ENCODE measurements at regions not wholly inside any gene's neighbourhood (a gene's known extent, or its start where the extent isn't known, plus 50 kb on each side); places are given as distances from the start of the nearest gene placed in this dataset.

GRCh38 chr16:85546585-85547447 lies 66.3 kb upstream of the GSE1 start:
- Histone ChIP-seq H3K27me3 (ENCODE audit: control insufficient read depth in 5 of 5, insufficient read depth in 4 of 5, low read length in 5 of 5) (no peaks in the 10 kb centered on the region), H3K4me3 (ENCODE audit: low read depth in 1 of 5, low read length in 5 of 5) (no peak overlapping the region), H3K36me3 (ENCODE audit: control insufficient read depth in 5 of 5, insufficient read depth in 5 of 5, low read length in 5 of 5) (no peaks in the 10 kb centered on the region), H3K9me3 (ENCODE audit: control insufficient read depth in 5 of 5, low read length in 5 of 5) (no peaks in the 10 kb centered on the region), H3K27ac (ENCODE audit: low read depth, low read length) (no peak overlapping the region), H3K4me1 (ENCODE audit: control insufficient read depth in 5 of 5, insufficient read depth in 5 of 5, low read length in 5 of 5) (peaks cover 0 to 40% (median 38%) of the 10 kb centered on the region in 5 donors), H3K9ac (ENCODE audit: low read length in 5 of 5) (no peak overlapping the region)

- Histone ChIP-seq H3K27me3 (ENCODE audit: control insufficient read depth in 5 of 5, insufficient read depth in 4 of 5, low read length in 5 of 5) (no peaks in the 10 kb centered on the region), H3K4me1 (ENCODE audit: control insufficient read depth in 5 of 5, insufficient read depth in 5 of 5, low read length in 5 of 5) (peaks cover 0 to 47% (median 43%) of the 10 kb centered on the region in 5 donors), H3K4me3 (ENCODE audit: low read depth in 1 of 5, low read length in 5 of 5) (no peak overlapping the region), H3K9me3 (ENCODE audit: control insufficient read depth in 5 of 5, low read length in 5 of 5) (no peaks in the 10 kb centered on the region), H3K9ac (ENCODE audit: low read length in 5 of 5) (no peak overlapping the region), H3K27ac (ENCODE audit: low read depth, low read length) (no peak overlapping the region), H3K36me3 (ENCODE audit: control insufficient read depth in 5 of 5, insufficient read depth in 5 of 5, low read length in 5 of 5) (no peaks in the 10 kb centered on the region)
Measured at GRCh38 chr16:85548375-85548774, 64.7 kb upstream of the GSE1 start.

GRCh38 chr16:85549766-85550421 lies 63.2 kb upstream of the GSE1 start:
- no peaks in the 10 kb centered on the region for H3K27me3 ChIP-seq (ENCODE audit: control insufficient read depth in 5 of 5, insufficient read depth in 4 of 5, low read length in 5 of 5)

GRCh38 chr16:85550422-85550864 lies 62.7 kb upstream of the GSE1 start:
- Histone ChIP-seq H3K27me3 (ENCODE audit: control insufficient read depth in 5 of 5, insufficient read depth in 4 of 5, low read length in 5 of 5) (no peaks in the 10 kb centered on the region), H3K4me3 (ENCODE audit: low read depth in 1 of 5, low read length in 5 of 5) (no peak overlapping the region), H3K9me3 (ENCODE audit: control insufficient read depth in 5 of 5, low read length in 5 of 5) (no peaks in the 10 kb centered on the region), H3K9ac (ENCODE audit: low read length in 5 of 5) (no peak overlapping the region), H3K27ac (ENCODE audit: low read depth, low read length) (no peak overlapping the region), H3K4me1 (ENCODE audit: control insufficient read depth in 5 of 5, insufficient read depth in 5 of 5, low read length in 5 of 5) (peaks cover 3 to 46% (median 42%) of the 10 kb centered on the region in 5 donors), H3K36me3 (ENCODE audit: control insufficient read depth in 5 of 5, insufficient read depth in 5 of 5, low read length in 5 of 5) (no peaks in the 10 kb centered on the region)

More at GRCh38 chr16:85549766-85550421, 63.2 kb upstream of the GSE1 start:
- no peaks in the 10 kb centered on the region for H3K36me3 ChIP-seq (ENCODE audit: control insufficient read depth in 5 of 5, insufficient read depth in 5 of 5, low read length in 5 of 5)
- H3K4me3 ChIP-seq (ENCODE audit: low read depth in 1 of 5, low read length in 5 of 5) = no peak overlapping the region
- peaks cover 3 to 50% (median 44%) of the 10 kb centered on the region in 5 donors for H3K4me1 ChIP-seq (ENCODE audit: control insufficient read depth in 5 of 5, insufficient read depth in 5 of 5, low read length in 5 of 5)
- no peaks in the 10 kb centered on the region for H3K9me3 ChIP-seq (ENCODE audit: control insufficient read depth in 5 of 5, low read length in 5 of 5)
- H3K27ac ChIP-seq (ENCODE audit: low read depth, low read length) = no peak overlapping the region
- no peak overlapping the region for H3K9ac ChIP-seq (ENCODE audit: low read length in 5 of 5)

- H3K4me1 ChIP-seq (ENCODE audit: control insufficient read depth in 5 of 5, insufficient read depth in 5 of 5, low read length in 5 of 5) = peaks cover 3 to 46% (median 42%) of the 10 kb centered on the region in 5 donors
- no peaks in the 10 kb centered on the region for H3K27me3 ChIP-seq (ENCODE audit: control insufficient read depth in 5 of 5, insufficient read depth in 4 of 5, low read length in 5 of 5)
- no peak overlapping the region for H3K4me3 ChIP-seq (ENCODE audit: low read depth in 1 of 5, low read length in 5 of 5)
- H3K27ac ChIP-seq (ENCODE audit: low read depth, low read length) = peak overlapping the region; percentile 32
- H3K9ac ChIP-seq (ENCODE audit: low read length in 5 of 5) = peak overlapping the region in 1 of 5 donors; percentile 4
- H3K9me3 ChIP-seq (ENCODE audit: control insufficient read depth in 5 of 5, low read length in 5 of 5) = no peaks in the 10 kb centered on the region
- no peaks in the 10 kb centered on the region for H3K36me3 ChIP-seq (ENCODE audit: control insufficient read depth in 5 of 5, insufficient read depth in 5 of 5, low read length in 5 of 5)
Measured at GRCh38 chr16:85550953-85551924, 61.9 kb upstream of the GSE1 start.

- no peaks in the 10 kb centered on the region for H3K9me3 ChIP-seq (ENCODE audit: control insufficient read depth in 5 of 5, low read length in 5 of 5)
- no peaks in the 10 kb centered on the region for H3K27me3 ChIP-seq (ENCODE audit: control insufficient read depth in 5 of 5, insufficient read depth in 4 of 5, low read length in 5 of 5)
- no peaks in the 10 kb centered on the region for H3K36me3 ChIP-seq (ENCODE audit: control insufficient read depth in 5 of 5, insufficient read depth in 5 of 5, low read length in 5 of 5)
- H3K9ac ChIP-seq (ENCODE audit: low read length in 5 of 5) = peak overlapping the region in 1 of 5 donors; percentile 57
- H3K4me3 ChIP-seq (ENCODE audit: low read depth in 1 of 5, low read length in 5 of 5) = peak overlapping the region in 4 of 5 donors; percentile 75 to 80 (median 79)
- H3K4me1 ChIP-seq (ENCODE audit: control insufficient read depth in 5 of 5, insufficient read depth in 5 of 5, low read length in 5 of 5) = peaks cover 7 to 49% (median 41%) of the 10 kb centered on the region in 5 donors
- H3K27ac ChIP-seq (ENCODE audit: low read depth, low read length) = peak overlapping the region; percentile 30
Measured at GRCh38 chr16:85552980-85553435, 60.1 kb upstream of the GSE1 start.

- Histone ChIP-seq H3K36me3 (ENCODE audit: control insufficient read depth in 5 of 5, insufficient read depth in 5 of 5, low read length in 5 of 5) (no peaks in the 10 kb centered on the region), H3K9ac (ENCODE audit: low read length in 5 of 5) (peak overlapping the region in 4 of 5 donors; percentile 57 to 80 (median 72)), H3K9me3 (ENCODE audit: control insufficient read depth in 5 of 5, low read length in 5 of 5) (no peaks in the 10 kb centered on the region), H3K4me1 (ENCODE audit: control insufficient read depth in 5 of 5, insufficient read depth in 5 of 5, low read length in 5 of 5) (peaks cover 12 to 55% (median 47%) of the 10 kb centered on the region in 5 donors), H3K4me3 (ENCODE audit: low read depth in 1 of 5, low read length in 5 of 5) (peak overlapping the region; percentile 75 to 88 (median 79)), H3K27me3 (ENCODE audit: control insufficient read depth in 5 of 5, insufficient read depth in 4 of 5, low read length in 5 of 5) (no peaks in the 10 kb centered on the region), H3K27ac (ENCODE audit: low read depth, low read length) (peak overlapping the region; percentile 98)
Measured at GRCh38 chr16:85553436-85554113, 59.5 kb upstream of the GSE1 start.

GRCh38 chr16:85554114-85554888 lies 58.8 kb upstream of the GSE1 start:
- H3K27me3 ChIP-seq (ENCODE audit: control insufficient read depth in 5 of 5, insufficient read depth in 4 of 5, low read length in 5 of 5) = no peaks in the 10 kb centered on the region
- H3K27ac ChIP-seq (ENCODE audit: low read depth, low read length) = peak overlapping the region; percentile 98
- H3K4me1 ChIP-seq (ENCODE audit: control insufficient read depth in 5 of 5, insufficient read depth in 5 of 5, low read length in 5 of 5) = peaks cover 16 to 62% (median 54%) of the 10 kb centered on the region in 5 donors
- no peaks in the 10 kb centered on the region for H3K36me3 ChIP-seq (ENCODE audit: control insufficient read depth in 5 of 5, insufficient read depth in 5 of 5, low read length in 5 of 5)
- H3K4me3 ChIP-seq (ENCODE audit: low read depth in 1 of 5, low read length in 5 of 5) = peak overlapping the region; percentile 75 to 88 (median 79)
- H3K9ac ChIP-seq (ENCODE audit: low read length in 5 of 5) = peak overlapping the region; percentile 26 to 86 (median 73)
- no peaks in the 10 kb centered on the region for H3K9me3 ChIP-seq (ENCODE audit: control insufficient read depth in 5 of 5, low read length in 5 of 5)

Data from subcutaneous abdominal adipose tissue (tissue), 5 donors.